G401 (cell line): ENCODE measurements at regions not wholly inside any gene's neighbourhood (a gene's known extent, or its start where the extent isn't known, plus 50 kb on each side); places are given as distances from the start of the nearest gene placed in this dataset.
A peak's percentile ranks its signal among the peaks of the same experiment; 100 is the strongest.
"Not testable (repeated sequence)": the region's sequence is repeated elsewhere in the genome, so short reads cannot be mapped to it uniquely, and the experiment has no call there.

ENCODE experiments used
- DNase-seq: peaks from one replicate; pipeline ENCODE4 v3.0.0-alpha.2; 2015; ENCODE audit warnings: low spot score
- in situ Hi-C: cut with HindIII; loops from 2 replicates; pipeline ENCODE4 v1.10.0; 2016; ENCODE audit warnings: low sequenced_read_pairs, mixed read lengths

DNA sequence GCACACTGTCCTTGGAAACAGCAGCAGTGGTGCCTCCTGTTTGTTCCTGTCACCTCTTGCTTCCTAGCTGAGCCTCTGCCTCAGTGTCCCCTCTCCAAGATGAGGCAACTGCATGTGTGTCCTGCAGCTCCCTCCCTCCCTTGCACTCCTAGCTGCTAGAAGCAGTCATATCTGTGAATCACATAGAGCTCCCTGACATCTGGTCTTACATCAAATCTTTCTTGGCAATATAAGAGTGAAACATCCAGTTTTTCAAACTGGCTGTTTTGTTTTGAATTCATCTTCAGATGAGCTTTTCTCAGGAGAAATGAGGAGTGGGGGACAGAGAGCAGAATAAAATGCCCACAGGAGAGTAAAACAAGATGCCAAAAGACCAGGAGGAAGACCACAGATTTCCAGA, 103.7 kb downstream of the VCPKMT start:
- DNase-seq = no peak
- in situ Hi-C loops = no loop called here

GRCh38 chr14:50013198-50013918, 103.0 kb downstream of the VCPKMT start:
- no peak for DNase-seq
- in situ Hi-C loops = no loop called here

DNA sequence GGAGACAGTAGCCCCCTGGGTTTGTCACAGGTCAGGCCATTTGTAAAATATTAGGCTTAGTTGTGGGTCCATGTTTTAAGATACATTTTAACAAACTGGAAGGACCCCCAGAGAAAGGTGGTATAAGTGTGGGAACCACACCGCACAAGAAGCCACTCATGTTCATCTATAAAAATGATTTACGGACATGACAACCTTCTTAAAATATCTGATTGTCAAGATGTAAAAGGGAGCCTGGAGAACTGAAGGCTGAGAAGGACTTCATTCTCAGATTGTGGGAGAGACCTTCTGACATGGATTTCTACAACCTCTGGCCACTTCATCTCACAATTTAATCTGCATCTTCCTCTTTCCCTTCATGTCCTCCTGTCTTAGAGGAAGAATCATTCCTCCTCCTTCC, 102.4 kb downstream of the VCPKMT start:
- in situ Hi-C loops = no loop called here

DNA sequence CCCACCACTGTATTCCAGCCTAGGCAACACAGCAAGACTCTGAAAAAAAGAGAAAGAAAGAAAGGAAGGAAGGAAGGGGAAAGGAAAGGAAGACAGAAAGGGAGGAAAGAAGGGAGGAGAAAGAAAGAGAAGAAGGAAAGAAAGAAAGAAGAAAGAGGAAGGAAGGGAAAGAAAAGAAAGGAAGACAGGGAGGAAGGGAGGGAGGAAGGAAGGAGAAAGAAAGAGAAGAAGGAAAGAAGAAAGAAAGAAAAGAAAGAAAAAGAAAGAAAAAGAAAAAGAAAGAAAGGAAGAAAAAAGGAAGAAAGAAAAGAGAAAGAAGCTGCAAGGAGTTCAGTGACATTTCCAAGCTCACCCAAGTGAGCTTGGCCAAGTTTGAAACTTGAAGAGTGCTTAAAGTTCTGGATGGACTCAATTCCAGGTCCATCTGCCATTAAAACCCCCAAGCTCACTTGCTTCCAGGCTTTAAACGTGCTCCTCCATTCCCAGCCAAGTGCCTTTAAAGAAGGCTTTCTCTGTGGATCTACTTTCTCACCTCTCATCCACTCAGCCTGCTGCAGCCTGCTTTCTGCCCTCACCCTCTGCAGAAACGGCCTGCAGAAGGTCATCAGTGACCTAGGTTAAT, 101.5 kb downstream of the VCPKMT start:
- DNase-seq = no peak

More for the DNA sequence above, 102.4 kb downstream of the VCPKMT start:
- DNase-seq = no peak

DNA sequence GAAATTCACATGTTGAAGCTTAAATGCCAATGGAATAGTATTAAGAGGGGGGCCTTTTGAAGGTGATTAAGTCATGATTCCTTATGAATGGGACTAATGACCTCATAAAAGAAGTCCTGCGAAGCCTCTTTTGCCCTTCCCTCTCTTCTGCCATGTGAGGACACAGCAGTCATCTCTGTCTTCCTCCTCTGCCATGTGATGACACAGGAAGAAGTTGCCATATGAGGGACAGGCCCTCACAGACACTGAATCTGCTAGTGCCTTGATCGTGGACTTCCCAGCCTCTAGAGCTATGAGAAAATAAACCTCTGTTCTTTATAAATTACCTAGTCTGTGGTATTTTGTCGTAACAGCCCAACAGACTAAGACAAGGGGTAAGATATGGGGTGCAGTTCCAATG, 100.7 kb downstream of the VCPKMT start:
- DNase-seq = no peak
- in situ Hi-C loops = no loop called here

More for the DNA sequence above, 101.5 kb downstream of the VCPKMT start:
- in situ Hi-C loops = no loop called here

GRCh38 chr14:50018201-50018932, 98.0 kb downstream of the VCPKMT start:
- peak; percentile 88 for DNase-seq
- in situ Hi-C loops = no loop called here

GRCh38 chr14:50018933-50019210, 97.5 kb downstream of the VCPKMT start:
- DNase-seq = no peak
- in situ Hi-C loops = no loop called here

GRCh38 chr14:50020184-50020583, 96.2 kb downstream of the VCPKMT start:
- in situ Hi-C loops = no loop called here
- DNase-seq = no peak

- DNase-seq = peak; percentile 44
- in situ Hi-C loops = no loop called here
These were observed 95.6 kb downstream of the VCPKMT start for GRCh38 chr14:50020799-50021198.

DNA sequence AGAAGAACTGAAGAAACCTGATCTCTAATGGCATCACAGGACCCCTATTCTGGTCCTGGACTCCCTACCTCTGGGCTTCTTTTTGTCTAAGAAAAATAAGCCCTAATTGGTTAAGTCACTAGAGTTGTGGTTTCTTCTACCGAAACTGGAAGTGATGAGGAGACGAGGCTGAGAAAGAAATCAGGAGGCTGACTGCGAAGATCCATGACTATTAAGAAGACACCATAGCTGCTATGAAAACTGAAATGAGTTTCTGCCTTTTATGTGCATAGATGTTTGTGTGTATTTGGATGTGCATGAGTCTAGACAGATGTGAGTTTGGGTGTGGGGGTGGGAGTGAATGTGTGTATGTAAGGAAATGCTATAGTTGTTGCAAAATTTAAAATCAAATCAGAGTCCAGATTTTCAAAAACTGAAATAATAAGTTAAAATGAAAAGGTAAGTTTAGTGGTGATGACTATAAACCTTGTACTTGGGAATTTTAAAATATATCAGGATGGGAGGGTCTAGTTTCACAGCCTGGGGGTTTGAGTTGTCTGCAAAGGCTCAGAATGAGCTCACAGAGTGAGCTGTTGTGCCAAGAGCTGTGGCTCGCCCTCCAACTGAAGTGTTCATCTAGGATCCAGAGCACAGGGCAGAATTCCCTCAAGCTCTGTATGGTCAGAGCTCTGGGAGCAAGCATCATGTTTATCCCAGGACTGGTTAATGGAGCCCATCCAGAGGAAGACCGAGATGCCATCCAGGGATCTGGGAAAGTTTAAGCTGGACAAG, 94.9 kb downstream of the VCPKMT start:
- in situ Hi-C loops = no loop called here
- DNase-seq = no peak

- DNase-seq = no peak
- in situ Hi-C loops = no loop called here
These were observed 93.7 kb downstream of the VCPKMT start for GRCh38 chr14:50022661-50023060.

- DNase-seq = no peak
- in situ Hi-C loops = no loop called here
These were observed 92.5 kb downstream of the VCPKMT start for GRCh38 chr14:50023671-50024490.

GRCh38 chr14:50025073-50025472, 91.3 kb downstream of the VCPKMT start:
- in situ Hi-C loops = no loop called here
- peak; percentile 64 for DNase-seq

DNA sequence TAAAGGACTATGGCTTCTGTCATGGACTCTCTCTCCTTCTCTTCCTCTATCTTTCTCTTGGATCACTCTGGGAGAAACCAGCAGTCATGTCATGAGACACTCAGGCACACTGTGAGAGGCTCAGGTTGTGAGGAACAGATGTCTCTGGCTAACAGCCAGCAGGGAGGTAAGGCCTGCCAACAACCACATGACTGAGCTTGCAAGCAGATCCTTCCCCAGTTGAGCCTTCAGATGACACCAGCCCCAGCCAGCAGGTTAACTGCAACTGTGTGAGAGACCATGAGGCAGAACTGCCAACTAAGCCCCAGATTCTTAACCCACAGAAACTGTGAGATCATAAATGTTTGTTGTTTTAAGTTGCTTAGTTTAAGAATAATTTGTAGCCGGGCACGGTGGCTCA, 90.6 kb downstream of the VCPKMT start:
- in situ Hi-C loops = no loop called here
- peak; percentile 9 for DNase-seq

GRCh38 chr14:50026396-50026795, 90.0 kb downstream of the VCPKMT start:
- no peak for DNase-seq
- in situ Hi-C loops = no loop called here

- DNase-seq = no peak
- in situ Hi-C loops = no loop called here
These were observed 88.6 kb downstream of the VCPKMT start for GRCh38 chr14:50027816-50028215.

GRCh38 chr14:50028458-50028857, 87.9 kb downstream of the VCPKMT start:
- in situ Hi-C loops = no loop called here

GRCh38 chr14:50030036-50030435, 86.3 kb downstream of the VCPKMT start:
- no peak for DNase-seq
- in situ Hi-C loops = no loop called here

More at GRCh38 chr14:50028458-50028857, 87.9 kb downstream of the VCPKMT start:
- DNase-seq = no peak

DNA sequence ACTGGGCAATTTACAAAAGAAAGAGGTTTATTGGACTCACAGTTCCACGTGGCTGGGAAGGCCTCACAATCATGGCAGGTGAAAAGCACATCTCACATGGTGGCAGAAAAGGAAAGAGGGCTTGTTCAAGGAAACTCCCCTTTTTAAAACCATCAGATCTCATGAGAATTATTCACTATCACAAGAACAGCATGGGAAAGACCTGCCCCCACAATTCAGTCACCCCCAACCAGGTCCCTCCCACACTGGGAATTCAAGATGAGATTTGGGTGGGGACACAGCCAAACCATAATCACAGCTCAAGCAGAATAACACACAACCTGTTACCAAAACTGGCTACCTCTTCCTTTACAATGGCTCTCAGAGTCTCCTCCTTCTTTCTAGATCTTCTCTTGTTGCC, 85.5 kb downstream of the VCPKMT start:
- in situ Hi-C loops, DNase-seq: not testable (repeated sequence)
